Nephron progenitor cell (in vitro differentiated cells): ENCODE measurements at regions not wholly inside any gene's neighbourhood (a gene's known extent, or its start where the extent isn't known, plus 50 kb on each side); places are given as distances from the start of the nearest gene placed in this dataset.

Experiments
- DNase-seq: peaks from one replicate; pipeline ENCODE4 v3.0.0; 2021
- H3K27ac Mint-ChIP-seq: 2 replicates; pipeline ENCODE4 v1.8.0; 2021; ENCODE audit warnings: mild to moderate bottlenecking, moderate library complexity, mixed read lengths
- H3K27me3 Mint-ChIP-seq: 2 replicates; pipeline ENCODE4 v1.8.0; 2021; ENCODE audit warnings: mild to moderate bottlenecking, low read depth, mixed read lengths; ENCODE audit not compliant: poor library complexity
- H3K36me3 Mint-ChIP-seq: 2 replicates; pipeline ENCODE4 v1.8.0; 2021; ENCODE audit warnings: low read depth, mixed read lengths
- H3K4me1 Mint-ChIP-seq: 2 replicates; pipeline ENCODE4 v1.8.0; 2021; ENCODE audit warnings: mixed read lengths
- H3K4me3 Mint-ChIP-seq: 2 replicates; pipeline ENCODE4 v1.8.0; 2021; ENCODE audit warnings: mild to moderate bottlenecking, moderate library complexity, mixed read lengths
- H3K9me3 Mint-ChIP-seq: 2 replicates; pipeline ENCODE4 v1.8.0; 2021; ENCODE audit warnings: mild to moderate bottlenecking, moderate library complexity, mixed read lengths
- CTCF ChIP-seq: fragments of 200-600 bp; sonication (generic); IDR thresholded peaks from 2 replicates; pipeline ENCODE4 v1.5.0; 2021; ENCODE audit warnings: antibody characterized with exemption

- peaks cover 57% of the 10 kb centered on the region for H3K9me3 Mint-ChIP-seq
- TF ChIP-seq CTCF = no peak
Observed at GRCh38 chr15:94843060-94843459, 611.7 kb downstream of the MCTP2 start.

GRCh38 chr15:94844198-94844537 is 612.8 kb downstream of the MCTP2 start:
- DNase-seq = no peak
- peaks cover 16% of the 10 kb centered on the region for H3K4me1 Mint-ChIP-seq
- peaks cover 60% of the 10 kb centered on the region for H3K9me3 Mint-ChIP-seq
- no peak overlapping the region for H3K27ac Mint-ChIP-seq
- peaks cover 33% of the 10 kb centered on the region for H3K36me3 Mint-ChIP-seq
- H3K27me3 Mint-ChIP-seq = peaks cover 16% of the 10 kb centered on the region
- peak overlapping the region; percentile 53 for H3K4me3 Mint-ChIP-seq
- TF ChIP-seq CTCF = no peak

More at GRCh38 chr15:94843060-94843459, 611.7 kb downstream of the MCTP2 start:
- Mint-ChIP-seq H3K4me1 (peaks cover 16% of the 10 kb centered on the region), H3K27ac (no peak overlapping the region), H3K36me3 (peaks cover 30% of the 10 kb centered on the region), H3K27me3 (peaks cover 16% of the 10 kb centered on the region), H3K4me3 (no peak overlapping the region)
- DNase-seq = no peak

GRCh38 chr15:94844538-94845389 is 613.4 kb downstream of the MCTP2 start:
- no peak for TF ChIP-seq CTCF
- Mint-ChIP-seq H3K4me1 (peaks cover 16% of the 10 kb centered on the region), H3K27ac (peak overlapping the region; percentile 87), H3K4me3 (peak overlapping the region; percentile 64), H3K27me3 (peaks cover 16% of the 10 kb centered on the region), H3K36me3 (peaks cover 37% of the 10 kb centered on the region), H3K9me3 (peaks cover 66% of the 10 kb centered on the region)
- peak; percentile 68 for DNase-seq

GRCh38 chr15:94845390-94845716 is 614.0 kb downstream of the MCTP2 start:
- peaks cover 69% of the 10 kb centered on the region for H3K9me3 Mint-ChIP-seq
- H3K36me3 Mint-ChIP-seq = peaks cover 37% of the 10 kb centered on the region
- no peak for TF ChIP-seq CTCF
- peak overlapping the region; percentile 64 for H3K4me3 Mint-ChIP-seq
- peaks cover 16% of the 10 kb centered on the region for H3K4me1 Mint-ChIP-seq
- DNase-seq = no peak
- peaks cover 16% of the 10 kb centered on the region for H3K27me3 Mint-ChIP-seq
- peak overlapping the region; percentile 87 for H3K27ac Mint-ChIP-seq

GRCh38 chr15:94847325-94847724 is 616.0 kb downstream of the MCTP2 start:
- DNase-seq = no peak
- H3K4me3 Mint-ChIP-seq = no peak overlapping the region
- no peak for TF ChIP-seq CTCF
- H3K27ac Mint-ChIP-seq = no peak overlapping the region
- H3K9me3 Mint-ChIP-seq = peaks cover 69% of the 10 kb centered on the region
- H3K27me3 Mint-ChIP-seq = peaks cover 16% of the 10 kb centered on the region
- peaks cover 16% of the 10 kb centered on the region for H3K4me1 Mint-ChIP-seq
- peaks cover 29% of the 10 kb centered on the region for H3K36me3 Mint-ChIP-seq

- no peak for TF ChIP-seq CTCF
- peaks cover 16% of the 10 kb centered on the region for H3K4me1 Mint-ChIP-seq
- no peak overlapping the region for H3K27ac Mint-ChIP-seq
- H3K9me3 Mint-ChIP-seq = peaks cover 73% of the 10 kb centered on the region
- H3K4me3 Mint-ChIP-seq = no peak overlapping the region
- no peak for DNase-seq
- H3K36me3 Mint-ChIP-seq = peaks cover 29% of the 10 kb centered on the region
- H3K27me3 Mint-ChIP-seq = peaks cover 16% of the 10 kb centered on the region
Observed at GRCh38 chr15:94848054-94848453, 616.7 kb downstream of the MCTP2 start.
